Activated CD4-positive, CD25-positive, alpha-beta regulatory T cell treated with anti-CD3 and anti-CD28 coated beads, Interleukin-2, amount 50 U/mL, for 16 hours (primary cell): ENCODE measurements at regions not wholly inside any gene's neighbourhood (a gene's known extent, or its start where the extent isn't known, plus 50 kb on each side); places are given as distances from the start of the nearest gene placed in this dataset.

Source experiments
- DNase-seq: peaks from one replicate; pipeline ENCODE4 v3.0.0-alpha.2; 2020; ENCODE audit warnings: low read depth, low spot score

DNA sequence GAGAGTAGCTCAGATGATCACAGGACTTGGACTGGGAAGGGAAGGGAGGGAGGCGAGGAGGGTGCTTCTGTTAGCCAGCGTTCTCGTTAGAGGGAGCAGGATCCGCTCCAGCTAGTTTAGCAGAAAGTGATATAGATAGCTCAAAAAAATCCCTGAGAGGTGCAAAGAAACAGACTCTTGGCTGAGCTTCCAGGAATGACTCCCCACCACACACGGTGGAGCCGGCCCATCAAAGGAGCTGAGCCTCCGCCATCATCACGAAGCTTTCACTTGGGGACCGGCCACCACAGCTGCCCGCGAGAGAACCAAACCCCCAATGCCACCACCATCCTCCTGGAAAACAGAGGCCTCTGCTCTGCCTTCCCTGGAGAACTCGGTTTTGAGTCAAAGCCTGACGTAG, 124.6 kb upstream of the BCL2L14 start:
- no peak for DNase-seq

GRCh38 chr12:11947213-11947612, 123.5 kb upstream of the BCL2L14 start:
- no peak for DNase-seq

- DNase-seq: no peak
Observed at GRCh38 chr12:11949738-11950411, 120.9 kb upstream of the BCL2L14 start.

DNA sequence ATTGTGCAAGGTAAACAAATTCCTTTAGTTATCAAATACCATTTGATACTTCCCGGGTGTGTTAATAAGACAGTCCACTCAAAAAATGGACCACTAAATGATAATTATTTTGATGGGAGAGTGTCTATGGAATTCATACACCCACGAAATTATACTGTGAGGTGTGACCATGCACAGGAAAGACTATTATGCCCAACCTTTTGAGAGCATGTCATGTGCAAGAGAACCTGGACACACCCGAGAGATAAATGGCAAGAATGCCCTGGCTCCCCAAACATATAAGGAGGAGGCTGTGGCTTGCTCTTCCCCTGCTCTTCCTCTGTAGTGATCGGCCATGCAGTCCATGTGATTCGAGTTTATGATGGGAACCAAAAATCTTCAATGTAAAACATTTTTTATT, 119.5 kb upstream of the BCL2L14 start:
- no peak for DNase-seq

DNA sequence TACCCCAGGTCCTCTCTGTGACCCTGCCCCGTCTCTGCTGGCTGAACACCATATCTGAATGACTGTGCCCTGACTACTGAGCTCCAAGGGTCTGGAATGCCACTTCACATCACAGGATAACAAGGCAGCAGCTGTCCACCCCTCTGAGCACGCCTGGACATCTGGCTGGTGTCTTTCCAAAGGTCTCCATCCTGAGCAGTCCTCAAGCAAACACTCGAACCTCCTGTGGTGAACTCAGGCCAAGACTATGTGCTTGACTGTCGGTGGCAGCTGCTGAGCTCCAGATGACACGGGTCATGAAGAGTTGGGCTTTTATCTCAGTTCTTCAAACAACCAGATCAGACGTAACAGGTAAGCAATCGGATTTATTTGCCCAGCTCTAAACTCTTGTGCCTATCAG, 117.2 kb upstream of the BCL2L14 start:
- no peak for DNase-seq

GRCh38 chr12:11954181-11954580, 116.6 kb upstream of the BCL2L14 start:
- DNase-seq: no peak

GRCh38 chr12:11958221-11959091, 112.3 kb upstream of the BCL2L14 start:
- no peak for DNase-seq

DNA sequence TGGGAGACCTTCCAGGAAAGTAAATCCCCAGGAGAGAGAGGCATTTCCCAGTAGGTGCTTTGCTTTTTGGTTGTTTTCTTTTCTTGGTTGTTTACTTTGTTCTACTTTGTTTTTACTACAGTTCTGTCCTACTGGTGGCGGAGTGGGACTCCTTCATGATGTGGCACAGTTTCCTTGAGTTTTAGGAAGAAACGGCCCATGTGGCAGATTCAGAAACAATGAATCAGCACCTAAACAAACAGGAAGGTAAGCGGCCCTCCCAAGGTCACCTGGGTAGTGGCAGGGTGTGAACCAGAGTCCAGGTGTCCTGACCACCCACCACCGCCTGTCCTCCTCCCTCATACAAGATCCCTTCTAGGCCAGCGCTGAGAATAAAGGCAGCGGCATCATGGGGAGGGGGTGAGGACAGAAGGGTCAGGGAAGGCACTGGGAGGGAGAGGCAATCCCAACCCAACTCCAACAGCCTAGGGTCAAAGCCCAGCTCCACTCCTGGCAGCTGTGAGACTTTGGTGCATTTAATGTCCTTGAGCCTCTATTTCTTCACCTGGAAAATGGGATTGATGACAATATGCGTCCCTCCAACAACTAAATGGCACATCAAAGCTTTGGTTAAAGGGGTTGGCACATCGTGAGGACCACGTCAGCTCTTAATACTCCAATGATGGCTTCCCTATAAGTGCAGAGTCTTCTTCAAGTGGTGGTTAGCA, 111.5 kb upstream of the BCL2L14 start:
- no peak for DNase-seq

GRCh38 chr12:11960646-11961045, 110.1 kb upstream of the BCL2L14 start:
- no peak for DNase-seq

- no peak for DNase-seq
Observed at GRCh38 chr12:11961686-11962085, 109.1 kb upstream of the BCL2L14 start.

DNA sequence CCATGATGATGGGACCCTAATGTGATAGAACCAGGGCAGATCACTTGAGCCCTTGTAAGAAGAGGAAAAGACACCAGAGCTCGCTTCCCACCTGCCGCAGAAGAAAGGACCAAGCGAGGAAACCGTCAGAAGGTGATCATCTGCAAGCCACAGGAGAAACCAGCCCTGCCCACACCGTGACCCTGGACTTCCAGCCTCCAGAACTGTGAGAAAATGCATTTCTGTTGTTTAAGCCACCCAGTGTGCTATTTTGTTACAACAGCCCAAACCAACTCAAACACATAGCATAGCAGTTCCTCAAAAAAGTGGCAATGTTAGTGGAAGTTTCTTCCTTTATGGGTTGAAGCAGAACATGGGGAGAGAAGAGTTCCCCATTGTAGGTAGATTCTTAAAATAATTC, 107.9 kb upstream of the BCL2L14 start:
- DNase-seq: no peak

- no peak for DNase-seq
Observed at GRCh38 chr12:11963841-11964471, 106.8 kb upstream of the BCL2L14 start.

DNA sequence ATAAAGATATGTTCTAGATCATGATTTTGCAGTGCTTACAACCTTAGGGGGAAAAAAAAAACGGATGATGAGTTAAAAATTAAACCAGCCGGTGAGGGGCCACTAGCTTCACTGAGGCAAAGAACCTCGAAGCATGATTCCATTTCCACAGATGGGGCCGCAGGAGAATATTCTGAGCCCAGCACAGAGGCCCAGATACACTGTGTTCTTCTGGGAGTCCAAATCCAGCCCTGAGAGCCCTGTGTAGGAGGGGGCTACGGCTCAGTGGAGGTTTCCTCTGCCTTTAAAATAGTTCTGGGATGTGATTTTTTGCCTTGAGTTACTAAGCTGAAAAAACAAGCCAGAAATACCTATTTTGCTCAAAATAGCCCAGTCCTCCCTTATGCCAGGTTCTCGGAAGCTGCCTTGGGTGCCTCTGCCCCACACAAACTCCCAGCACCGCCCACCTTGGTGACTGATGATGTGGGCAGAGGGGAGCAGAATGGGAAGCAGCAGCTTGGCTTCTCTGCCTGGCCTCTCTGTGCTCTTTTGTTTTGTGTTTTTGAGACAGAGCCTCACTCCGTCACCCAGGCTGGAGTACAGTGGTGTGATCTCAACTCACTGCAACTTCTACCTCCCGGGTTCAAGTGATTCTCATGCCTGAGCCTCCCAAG, 105.4 kb upstream of the BCL2L14 start:
- DNase-seq: no peak

GRCh38 chr12:11967376-11968047, 103.2 kb upstream of the BCL2L14 start:
- no peak for DNase-seq

DNA sequence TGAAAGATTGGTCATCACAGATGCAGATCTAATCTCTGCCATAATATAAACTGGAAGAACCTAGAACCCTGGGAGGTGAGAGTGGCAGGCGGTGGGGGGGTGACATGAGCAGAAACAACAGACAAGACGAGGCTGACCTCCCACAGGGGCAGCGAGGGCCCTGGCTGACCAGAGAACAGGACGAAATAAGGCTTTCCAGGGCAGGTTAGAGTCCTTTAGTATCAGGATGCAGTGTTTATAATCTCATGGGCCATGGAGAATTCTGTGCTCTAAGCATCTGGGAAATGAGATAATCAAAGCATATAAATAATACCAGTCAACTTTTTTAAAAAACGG, 102.7 kb upstream of the BCL2L14 start:
- no peak for DNase-seq

GRCh38 chr12:11968516-11968915, 102.2 kb upstream of the BCL2L14 start:
- DNase-seq: no peak

DNA sequence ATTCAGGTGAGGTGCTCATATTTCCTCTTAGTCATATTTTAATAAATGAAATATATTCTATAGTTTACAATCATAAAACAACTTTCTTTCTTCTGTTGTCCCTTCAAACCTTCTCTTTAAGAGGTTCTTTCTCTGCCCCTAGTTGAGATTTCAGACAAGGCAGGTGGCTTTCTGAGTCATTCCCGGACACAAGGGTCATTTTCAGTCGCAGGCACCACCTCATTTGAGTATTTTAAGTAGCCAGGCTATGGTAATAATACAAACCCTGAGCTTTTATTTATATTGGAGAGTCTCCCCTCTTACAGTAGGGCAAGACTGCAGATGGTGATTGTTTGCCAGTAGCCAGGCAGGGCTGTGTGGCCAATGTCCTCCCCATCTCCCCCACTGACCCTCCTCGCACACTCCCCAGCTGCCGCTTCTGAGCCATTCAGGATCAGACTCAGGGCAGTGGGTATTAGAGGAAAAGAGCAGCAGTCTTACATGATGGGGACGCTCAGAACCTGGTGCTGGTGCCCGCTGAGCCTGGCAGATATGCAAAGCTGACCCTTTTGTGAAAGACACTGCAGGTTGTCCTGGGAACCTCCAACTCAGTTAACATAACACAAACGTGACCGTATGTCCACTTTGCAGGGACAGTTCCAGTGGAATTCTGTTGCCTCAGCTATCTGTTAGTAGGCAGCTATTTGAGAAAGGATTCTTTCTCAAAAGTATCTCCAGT, 101.1 kb upstream of the BCL2L14 start:
- no peak for DNase-seq

DNA sequence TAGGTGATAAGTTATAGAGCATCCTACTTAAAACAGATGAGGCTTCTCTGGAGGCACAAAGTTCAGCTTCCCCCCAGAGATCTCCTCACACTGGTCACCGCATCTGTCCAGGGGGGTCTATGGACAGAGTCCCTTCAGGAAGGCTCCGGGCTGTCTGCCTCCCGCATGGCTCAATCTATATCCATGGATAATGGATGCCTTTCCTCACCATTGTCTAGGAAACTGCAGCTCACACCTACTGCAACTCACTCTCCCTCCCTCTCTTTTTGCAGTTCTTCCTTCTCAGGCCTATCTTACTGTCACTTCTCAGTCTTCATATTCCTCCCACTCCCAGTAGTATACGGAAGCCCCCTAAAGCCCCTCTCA, 100.6 kb upstream of the BCL2L14 start:
- DNase-seq: no peak

- no peak for DNase-seq
Observed at GRCh38 chr12:11973396-11973795, 97.3 kb upstream of the BCL2L14 start.

- no peak for DNase-seq
Observed at GRCh38 chr12:11976005-11976404, 94.7 kb upstream of the BCL2L14 start.
